ENCODE measurements at regions not wholly inside any gene's neighbourhood (a gene's known extent, or its start where the extent isn't known, plus 50 kb on each side); places are given as distances from the start of the nearest gene placed in this dataset.

DNA sequence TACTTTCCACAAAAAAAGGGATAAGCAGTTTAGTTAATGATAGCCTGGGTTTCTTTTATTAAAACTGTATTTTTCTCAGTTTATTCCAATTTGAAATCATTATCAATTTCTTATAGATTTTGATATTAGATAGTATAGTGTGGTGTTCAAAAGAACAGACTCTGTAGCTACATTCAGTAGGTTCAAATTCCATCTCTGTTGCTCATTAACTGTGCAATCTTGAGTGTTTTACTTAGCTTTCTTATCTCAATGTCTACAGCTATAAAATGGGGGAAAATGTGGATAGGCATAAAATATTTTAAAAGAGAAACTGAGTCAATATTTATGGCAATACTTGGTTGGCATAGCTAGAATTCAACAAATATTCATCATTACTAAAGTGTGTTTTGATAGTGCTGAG, 86.9 kb upstream of the SEMA3A start:
- TF ChIP-seq, protein P1, sequence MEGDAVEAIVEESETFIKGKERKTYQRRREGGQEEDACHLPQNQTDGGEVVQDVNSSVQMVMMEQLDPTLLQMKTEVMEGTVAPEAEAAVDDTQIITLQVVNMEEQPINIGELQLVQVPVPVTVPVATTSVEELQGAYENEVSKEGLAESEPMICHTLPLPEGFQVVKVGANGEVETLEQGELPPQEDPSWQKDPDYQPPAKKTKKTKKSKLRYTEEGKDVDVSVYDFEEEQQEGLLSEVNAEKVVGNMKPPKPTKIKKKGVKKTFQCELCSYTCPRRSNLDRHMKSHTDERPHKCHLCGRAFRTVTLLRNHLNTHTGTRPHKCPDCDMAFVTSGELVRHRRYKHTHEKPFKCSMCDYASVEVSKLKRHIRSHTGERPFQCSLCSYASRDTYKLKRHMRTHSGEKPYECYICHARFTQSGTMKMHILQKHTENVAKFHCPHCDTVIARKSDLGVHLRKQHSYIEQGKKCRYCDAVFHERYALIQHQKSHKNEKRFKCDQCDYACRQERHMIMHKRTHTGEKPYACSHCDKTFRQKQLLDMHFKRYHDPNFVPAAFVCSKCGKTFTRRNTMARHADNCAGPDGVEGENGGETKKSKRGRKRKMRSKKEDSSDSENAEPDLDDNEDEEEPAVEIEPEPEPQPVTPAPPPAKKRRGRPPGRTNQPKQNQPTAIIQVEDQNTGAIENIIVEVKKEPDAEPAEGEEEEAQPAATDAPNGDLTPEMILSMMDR (IDR thresholded peaks at IDR 0.05; ENCODE audit: borderline replicate concordance, extremely low read depth, low read length, poor library complexity, severe bottlenecking), result no peak
- no peak for TF ChIP-seq EZH2 (IDR thresholded peaks at IDR 0.05; ENCODE audit: borderline replicate concordance, low read depth, low read length, severe bottlenecking)

Measured in DND-41 (cell line).